ENCODE measurements at regions not wholly inside any gene's neighbourhood (a gene's known extent, or its start where the extent isn't known, plus 50 kb on each side); places are given as distances from the start of the nearest gene placed in this dataset.

DNA sequence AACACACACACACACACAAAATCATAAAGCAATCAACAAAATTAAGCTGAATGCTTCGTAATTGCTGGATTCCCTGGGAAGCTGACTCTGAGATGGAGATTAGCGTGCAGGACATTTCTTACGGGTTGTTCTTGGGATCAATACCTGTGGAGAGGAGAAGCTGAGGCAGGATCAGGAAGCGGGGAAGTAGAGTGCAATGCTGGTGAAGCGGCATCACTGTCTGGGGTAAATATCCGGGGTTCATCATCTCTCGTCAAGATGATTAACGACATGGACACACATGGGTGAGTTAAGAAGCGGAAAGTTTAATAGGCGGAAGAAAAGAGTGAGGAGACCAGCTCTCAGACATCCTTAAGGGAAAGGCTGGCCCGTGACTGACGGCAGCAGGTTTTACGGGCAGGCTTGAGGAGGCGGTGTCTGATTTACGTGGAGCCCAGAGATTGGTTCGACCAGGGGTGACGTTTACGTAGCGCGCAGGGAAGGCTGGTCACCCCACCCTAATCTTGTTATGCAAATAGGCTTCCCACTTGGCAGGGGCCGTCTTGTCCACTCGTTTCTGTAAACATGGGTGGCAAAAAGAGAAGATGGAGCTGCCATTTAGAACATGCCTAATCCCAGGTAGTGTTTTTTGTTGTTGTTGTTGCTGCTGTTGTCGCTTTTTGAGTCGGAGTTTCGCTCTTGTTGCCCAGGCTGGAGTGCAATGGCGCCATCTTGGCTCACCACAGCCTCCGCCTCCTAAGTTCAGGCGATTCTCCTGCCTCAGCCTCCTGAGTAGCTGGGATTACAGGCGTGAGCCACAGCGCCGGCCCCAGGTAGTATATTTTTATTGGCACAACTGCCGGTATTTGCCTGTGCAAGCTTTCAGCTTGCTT lies 135.6 kb upstream of the KCNJ15 start:
- DNase-seq (ENCODE audit: low read depth) = no peak
- TF ChIP-seq CTCF (conservative IDR thresholded peaks at IDR 0.05; ENCODE audit: low read depth, low read length) = no peak
- no peak overlapping the region for H3K4me3 ChIP-seq (ENCODE audit: low read depth, low read length)

DNA sequence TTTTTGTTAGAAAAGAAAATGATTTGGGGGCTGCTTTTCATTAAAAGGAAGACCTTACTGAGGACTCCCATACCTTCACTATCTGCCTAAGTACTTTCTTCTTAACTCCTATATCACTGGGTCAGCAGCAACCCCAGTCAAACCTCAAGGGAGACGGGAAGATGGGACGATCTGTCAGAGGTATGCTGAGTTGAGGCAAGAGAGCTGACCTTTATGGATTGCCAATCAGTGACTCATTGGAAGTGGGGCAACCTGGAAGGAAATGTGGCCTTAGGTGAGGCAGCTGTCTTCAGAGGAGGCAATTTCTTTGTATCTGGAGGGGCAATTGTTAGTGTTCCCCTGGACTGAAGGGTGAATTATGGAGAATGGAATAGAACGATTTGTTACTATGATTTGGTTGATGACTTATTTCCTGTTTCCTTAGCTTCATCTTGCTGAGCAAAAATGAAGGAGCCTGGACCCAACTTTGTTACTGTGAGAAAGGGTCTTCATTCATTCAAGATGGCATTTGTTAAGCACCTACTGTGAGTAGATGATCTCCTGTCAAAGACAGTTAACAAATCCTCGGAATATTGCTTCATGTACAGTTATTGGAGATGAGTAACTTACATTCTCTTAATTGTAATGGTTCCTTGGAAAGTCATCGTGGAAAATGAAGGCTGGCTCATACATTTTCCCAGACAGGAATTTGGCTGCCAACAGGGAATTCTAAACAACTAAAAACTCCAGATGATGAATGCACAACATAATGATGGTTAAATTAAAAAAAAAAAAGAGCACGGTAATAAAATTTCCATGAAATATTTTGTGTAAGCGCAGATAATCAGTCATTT lies 134.7 kb upstream of the KCNJ15 start:
- no peak for TF ChIP-seq CTCF (conservative IDR thresholded peaks at IDR 0.05; ENCODE audit: low read depth, low read length)
- DNase-seq (ENCODE audit: low read depth) = no peak
- no peak overlapping the region for H3K4me3 ChIP-seq (ENCODE audit: low read depth, low read length)

DNA sequence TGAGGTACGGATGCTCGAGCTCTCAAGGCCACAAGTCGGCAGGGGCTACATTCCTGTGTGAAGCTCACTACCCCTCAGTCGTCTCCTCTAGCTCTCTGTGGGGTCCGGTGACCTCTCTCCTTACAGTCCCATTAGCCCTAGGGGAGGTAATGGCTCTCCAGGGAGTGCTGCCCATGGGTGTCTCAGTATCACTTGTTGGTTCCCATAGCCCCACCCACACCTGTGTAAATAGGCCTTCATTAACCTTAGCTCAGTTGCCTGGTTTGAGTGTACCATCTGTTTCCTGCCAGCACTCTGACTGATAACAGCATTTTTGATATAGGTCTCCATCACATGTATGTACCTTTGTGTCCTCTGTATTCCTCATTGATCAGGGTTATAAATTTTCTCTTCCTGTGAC lies 133.2 kb upstream of the KCNJ15 start:
- H3K4me3 ChIP-seq (ENCODE audit: low read depth, low read length) = no peak overlapping the region
- no peak for TF ChIP-seq CTCF (conservative IDR thresholded peaks at IDR 0.05; ENCODE audit: low read depth, low read length)
- no peak for DNase-seq (ENCODE audit: low read depth)

DNA sequence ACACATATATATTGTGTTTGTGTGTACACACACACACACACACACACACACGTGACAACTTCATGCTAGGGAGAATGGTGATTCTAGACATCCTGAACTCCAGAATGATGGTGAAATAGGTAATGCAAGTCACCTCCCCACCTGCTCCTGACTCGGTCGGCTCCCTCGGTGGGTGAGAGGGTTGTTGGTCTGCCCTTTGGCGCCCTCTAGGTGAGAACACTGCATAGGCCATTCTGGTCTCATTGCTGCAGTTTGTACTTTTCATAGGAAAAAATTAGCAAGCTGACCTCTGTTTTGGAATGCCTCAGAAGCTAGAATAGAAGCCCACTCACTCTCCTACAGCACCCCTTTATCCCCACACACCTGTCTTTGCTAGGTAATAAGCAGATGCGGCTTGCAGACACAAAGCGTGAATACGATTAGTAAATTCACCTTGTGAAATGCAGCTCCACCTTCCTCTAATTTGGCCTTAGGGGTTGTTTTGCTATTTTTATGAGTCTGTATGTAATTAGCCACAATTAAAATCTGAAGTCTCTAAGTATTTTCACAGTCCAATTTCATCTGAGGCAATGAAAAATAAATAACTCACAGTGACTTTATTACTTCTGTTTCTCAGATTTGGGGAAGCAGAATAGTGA lies 130.0 kb upstream of the KCNJ15 start:
- peak; percentile 7 for DNase-seq (ENCODE audit: low read depth)
- H3K4me3 ChIP-seq (ENCODE audit: low read depth, low read length) = no peak overlapping the region
- TF ChIP-seq CTCF (conservative IDR thresholded peaks at IDR 0.05; ENCODE audit: low read depth, low read length) = peak; percentile 93

DNA sequence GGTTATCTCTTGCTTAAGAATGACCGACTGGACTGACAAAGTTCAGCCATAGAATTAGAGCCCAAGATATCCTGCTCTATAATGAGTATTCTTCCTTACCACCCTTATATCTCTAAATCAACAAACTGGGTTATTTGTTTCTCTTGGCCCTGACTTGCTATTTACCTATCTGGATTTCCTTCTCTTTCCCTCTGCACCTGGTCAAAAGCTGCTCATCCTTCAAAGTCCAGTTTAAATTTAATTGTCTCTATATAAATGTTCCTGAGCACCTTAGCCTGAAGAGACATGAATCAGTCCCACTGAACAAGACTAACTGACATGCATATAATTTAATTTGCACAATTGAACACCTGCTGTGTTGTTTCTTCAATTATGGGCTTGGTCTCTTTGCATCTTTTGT lies 127.1 kb upstream of the KCNJ15 start:
- no peak for TF ChIP-seq CTCF (conservative IDR thresholded peaks at IDR 0.05; ENCODE audit: low read depth, low read length)

GRCh38 chr21:38133240-38133639 lies 123.6 kb upstream of the KCNJ15 start:
- no peak for TF ChIP-seq CTCF (conservative IDR thresholded peaks at IDR 0.05; ENCODE audit: low read depth, low read length)
- DNase-seq (ENCODE audit: low read depth) = no peak
- H3K4me3 ChIP-seq (ENCODE audit: low read depth, low read length) = no peak overlapping the region

More for the DNA sequence above, 127.1 kb upstream of the KCNJ15 start:
- H3K4me3 ChIP-seq (ENCODE audit: low read depth, low read length) = no peak overlapping the region
- DNase-seq (ENCODE audit: low read depth) = no peak

All from epithelial cell of proximal tubule (primary cell).